ENCODE measurements at regions not wholly inside any gene's neighbourhood (a gene's known extent, or its start where the extent isn't known, plus 50 kb on each side); places are given as distances from the start of the nearest gene placed in this dataset.

DNA sequence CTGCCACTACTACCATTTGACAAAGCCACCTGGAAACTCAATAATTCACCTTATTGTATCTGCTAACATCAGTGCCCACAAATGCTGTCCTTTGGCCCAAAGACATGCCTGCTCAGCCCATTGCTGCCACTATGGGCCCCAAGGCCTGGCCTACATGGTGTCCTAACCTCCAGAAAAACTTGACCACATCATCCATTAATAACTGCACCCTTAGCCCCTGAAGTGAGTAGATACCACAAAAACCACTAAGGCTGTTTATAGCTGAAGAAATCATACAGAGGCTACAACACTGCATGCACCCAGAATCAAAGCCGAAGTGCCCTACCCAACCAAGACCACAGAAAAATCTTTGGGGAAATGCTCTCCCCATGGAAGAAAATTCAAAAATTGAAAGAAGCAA is 932.8 kb upstream of the SLITRK6 start:
- no peaks in the 10 kb centered on the region for H3K9me2 ChIP-seq (replicated peaks; ENCODE audit: insufficient read depth)
- DNase-seq (ENCODE audit: low spot score) = no peak
- H3K4me3 ChIP-seq = no peak overlapping the region
- H3K79me2 ChIP-seq = no peaks in the 10 kb centered on the region
- H3K4me1 ChIP-seq (ENCODE audit: insufficient read depth) = no peaks in the 10 kb centered on the region
- no peak overlapping the region for H3K27ac ChIP-seq
- H3K4me2 ChIP-seq = no peak overlapping the region
- no peaks in the 10 kb centered on the region for H3K9me3 ChIP-seq (ENCODE audit: low read depth)
- no peaks in the 10 kb centered on the region for H3K36me3 ChIP-seq (replicated peaks; ENCODE audit: insufficient read depth, low read depth)
- H4K20me1 ChIP-seq (ENCODE audit: insufficient read depth, poor library complexity, severe bottlenecking) = no peaks in the 10 kb centered on the region
- TF ChIP-seq, protein P1, sequence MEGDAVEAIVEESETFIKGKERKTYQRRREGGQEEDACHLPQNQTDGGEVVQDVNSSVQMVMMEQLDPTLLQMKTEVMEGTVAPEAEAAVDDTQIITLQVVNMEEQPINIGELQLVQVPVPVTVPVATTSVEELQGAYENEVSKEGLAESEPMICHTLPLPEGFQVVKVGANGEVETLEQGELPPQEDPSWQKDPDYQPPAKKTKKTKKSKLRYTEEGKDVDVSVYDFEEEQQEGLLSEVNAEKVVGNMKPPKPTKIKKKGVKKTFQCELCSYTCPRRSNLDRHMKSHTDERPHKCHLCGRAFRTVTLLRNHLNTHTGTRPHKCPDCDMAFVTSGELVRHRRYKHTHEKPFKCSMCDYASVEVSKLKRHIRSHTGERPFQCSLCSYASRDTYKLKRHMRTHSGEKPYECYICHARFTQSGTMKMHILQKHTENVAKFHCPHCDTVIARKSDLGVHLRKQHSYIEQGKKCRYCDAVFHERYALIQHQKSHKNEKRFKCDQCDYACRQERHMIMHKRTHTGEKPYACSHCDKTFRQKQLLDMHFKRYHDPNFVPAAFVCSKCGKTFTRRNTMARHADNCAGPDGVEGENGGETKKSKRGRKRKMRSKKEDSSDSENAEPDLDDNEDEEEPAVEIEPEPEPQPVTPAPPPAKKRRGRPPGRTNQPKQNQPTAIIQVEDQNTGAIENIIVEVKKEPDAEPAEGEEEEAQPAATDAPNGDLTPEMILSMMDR (IDR thresholded peaks at IDR 0.05; ENCODE audit: poor library complexity) = no peak
- TF ChIP-seq EZH2phosphoT487 (IDR thresholded peaks at IDR 0.05; ENCODE audit: low read depth, severe bottlenecking, unreplicated experiment) = no peak
- TF ChIP-seq EZH2 (IDR thresholded peaks at IDR 0.05; ENCODE audit: borderline replicate concordance) = no peak
- 96% methylated on average over 1 of the region's 1 CpG for WGBS (ENCODE audit: low lambda C conversion rate, missing lambda C conversion rate)
- H2AFZ ChIP-seq = no peak overlapping the region
- H3K27me3 ChIP-seq = no peaks in the 10 kb centered on the region

DNA sequence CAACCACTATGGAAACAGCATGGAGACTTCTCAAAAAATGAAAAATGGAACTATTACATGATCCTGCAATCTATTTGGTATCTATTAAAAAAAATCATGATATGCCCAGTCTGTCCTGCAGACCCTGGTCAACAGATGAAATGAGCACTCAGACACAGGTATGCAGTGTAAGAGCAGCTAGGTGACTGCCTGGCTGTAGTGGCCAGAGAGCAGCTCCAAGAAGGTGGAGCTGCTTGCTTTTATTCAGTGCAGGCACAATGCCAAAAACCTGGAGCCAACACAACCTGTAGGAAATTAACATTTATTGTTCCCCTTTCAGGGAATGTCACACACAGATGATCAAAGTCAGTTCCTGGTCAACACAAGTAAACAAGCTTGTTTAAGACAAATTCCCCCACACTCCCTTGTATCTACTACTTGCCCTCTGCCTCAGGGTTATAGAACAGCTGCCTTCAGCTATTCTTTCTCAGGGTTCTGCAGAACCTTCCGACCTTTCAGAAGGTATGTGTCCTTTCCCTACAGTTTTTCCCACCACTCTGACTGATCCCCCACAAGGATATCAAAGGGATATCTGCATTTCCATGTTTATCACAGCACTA is 933.7 kb upstream of the SLITRK5 start:
- Histone ChIP-seq H3K27ac (no peak overlapping the region), H3K4me3 (no peak overlapping the region), H3K4me2 (no peak overlapping the region), H3K27me3 (no peaks in the 10 kb centered on the region), H3K79me2 (no peaks in the 10 kb centered on the region), H3K4me1 (ENCODE audit: insufficient read depth) (no peaks in the 10 kb centered on the region), H3K36me3 (replicated peaks; ENCODE audit: insufficient read depth, low read depth) (no peaks in the 10 kb centered on the region), H3K9me2 (replicated peaks; ENCODE audit: insufficient read depth) (no peaks in the 10 kb centered on the region), H4K20me1 (ENCODE audit: insufficient read depth, poor library complexity, severe bottlenecking) (no peaks in the 10 kb centered on the region), H2AFZ (no peak overlapping the region), H3K9me3 (ENCODE audit: low read depth) (no peaks in the 10 kb centered on the region)
- TF ChIP-seq EZH2 (IDR thresholded peaks at IDR 0.05; ENCODE audit: borderline replicate concordance) (no peak), EZH2phosphoT487 (IDR thresholded peaks at IDR 0.05; ENCODE audit: low read depth, severe bottlenecking, unreplicated experiment) (no peak)
- TF ChIP-seq, protein P1 (IDR thresholded peaks at IDR 0.05; ENCODE audit: poor library complexity) = no peak
- DNase-seq (ENCODE audit: low spot score) = no peak
- 76% methylated on average over 1 of the region's 1 CpG for WGBS (ENCODE audit: low lambda C conversion rate, missing lambda C conversion rate)

DNA sequence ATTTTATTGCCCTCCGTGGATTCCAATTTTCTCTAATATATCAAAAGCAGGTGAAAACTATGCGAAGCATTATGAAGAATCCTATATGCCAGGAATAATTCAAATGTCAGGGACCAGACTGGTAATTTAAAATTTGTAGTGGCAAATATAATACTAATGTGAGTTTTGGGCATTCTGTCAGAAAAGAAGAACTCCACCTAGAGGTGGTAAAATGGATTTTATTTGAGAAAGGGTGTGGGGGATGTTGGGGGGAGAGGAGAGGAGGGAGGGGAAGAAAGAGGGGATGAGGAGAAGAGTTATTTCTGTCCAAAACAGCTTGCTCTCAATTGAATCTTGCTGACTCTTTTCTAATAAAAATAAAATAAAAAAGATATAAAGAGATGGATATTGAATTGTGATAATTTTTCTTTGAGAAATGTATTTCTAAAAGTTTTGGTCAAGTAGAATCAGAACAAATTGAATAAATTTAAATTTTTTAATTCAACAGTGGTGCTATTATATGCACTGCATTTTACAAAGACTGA is 929.3 kb upstream of the SLITRK5 start:
- Histone ChIP-seq H3K9me2 (replicated peaks; ENCODE audit: insufficient read depth) (no peaks in the 10 kb centered on the region), H3K4me2 (no peak overlapping the region), H3K9me3 (ENCODE audit: low read depth) (no peaks in the 10 kb centered on the region), H3K27me3 (no peaks in the 10 kb centered on the region), H4K20me1 (ENCODE audit: insufficient read depth, poor library complexity, severe bottlenecking) (no peaks in the 10 kb centered on the region), H3K27ac (no peak overlapping the region), H3K36me3 (replicated peaks; ENCODE audit: insufficient read depth, low read depth) (no peaks in the 10 kb centered on the region), H2AFZ (no peak overlapping the region), H3K4me3 (no peak overlapping the region), H3K79me2 (no peaks in the 10 kb centered on the region), H3K4me1 (ENCODE audit: insufficient read depth) (no peaks in the 10 kb centered on the region)
- WGBS (ENCODE audit: low lambda C conversion rate, missing lambda C conversion rate) = 73% methylated on average over 2 of the region's 2 CpGs
- TF ChIP-seq EZH2 (IDR thresholded peaks at IDR 0.05; ENCODE audit: borderline replicate concordance) (no peak), EZH2phosphoT487 (IDR thresholded peaks at IDR 0.05; ENCODE audit: low read depth, severe bottlenecking, unreplicated experiment) (no peak)
- TF ChIP-seq, protein P1 (IDR thresholded peaks at IDR 0.05; ENCODE audit: poor library complexity) = no peak
- no peak for DNase-seq (ENCODE audit: low spot score)

All from hepatocyte (in vitro differentiated cells).